GM18520 (cell line): ENCODE measurements at regions not wholly inside any gene's neighbourhood (a gene's known extent, or its start where the extent isn't known, plus 50 kb on each side); places are given as distances from the start of the nearest gene placed in this dataset.
"Not testable (repeated sequence)": the region's sequence is repeated elsewhere in the genome, so short reads cannot be mapped to it uniquely, and the experiment has no call there.

Experiments
- ATAC-seq: cut with Tn5 transposase; IDR thresholded peaks from one replicate; pipeline ENCODE4 v1.9.1; 2021; ENCODE audit not compliant: unreplicated experiment

DNA sequence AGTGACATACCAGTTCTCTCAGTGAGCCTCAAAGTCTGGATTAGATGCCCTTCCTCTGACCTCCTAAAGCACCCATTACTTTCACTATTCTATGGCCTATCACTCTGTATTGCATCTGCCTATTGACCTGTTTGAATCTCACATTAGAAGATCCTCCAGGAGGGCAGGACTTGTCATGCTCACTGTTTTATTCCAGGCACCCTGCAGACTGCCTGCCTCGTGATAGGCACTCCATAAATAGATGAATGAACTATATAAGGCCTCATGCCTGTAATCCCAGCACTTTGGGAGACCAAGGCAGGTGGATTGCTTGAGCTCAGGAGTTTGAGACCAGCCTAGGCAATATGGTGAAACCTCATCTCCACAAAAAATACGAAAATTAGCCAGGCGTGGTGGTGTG is 160.1 kb upstream of the CADM1 start:
- no peak for ATAC-seq

DNA sequence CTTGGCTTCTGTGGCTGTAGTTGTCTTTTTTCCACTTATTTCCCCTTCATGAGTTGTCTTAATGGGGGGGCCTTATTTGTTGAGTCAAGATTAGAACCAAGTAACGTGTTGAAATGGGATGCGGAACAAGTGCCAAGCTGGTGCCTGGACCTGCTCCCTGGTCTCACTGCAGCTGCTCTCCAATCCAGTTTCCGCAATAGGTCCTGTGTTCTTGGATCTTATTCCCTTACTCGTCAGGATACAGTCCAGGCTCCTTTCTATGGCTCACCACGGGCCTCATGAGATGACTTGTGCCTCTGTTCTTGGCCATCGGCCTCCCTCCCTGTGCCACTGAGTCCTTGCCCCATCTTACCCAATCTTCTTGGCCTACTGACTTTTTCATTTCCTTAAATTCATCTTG is 159.6 kb upstream of the CADM1 start:
- ATAC-seq = no peak

DNA sequence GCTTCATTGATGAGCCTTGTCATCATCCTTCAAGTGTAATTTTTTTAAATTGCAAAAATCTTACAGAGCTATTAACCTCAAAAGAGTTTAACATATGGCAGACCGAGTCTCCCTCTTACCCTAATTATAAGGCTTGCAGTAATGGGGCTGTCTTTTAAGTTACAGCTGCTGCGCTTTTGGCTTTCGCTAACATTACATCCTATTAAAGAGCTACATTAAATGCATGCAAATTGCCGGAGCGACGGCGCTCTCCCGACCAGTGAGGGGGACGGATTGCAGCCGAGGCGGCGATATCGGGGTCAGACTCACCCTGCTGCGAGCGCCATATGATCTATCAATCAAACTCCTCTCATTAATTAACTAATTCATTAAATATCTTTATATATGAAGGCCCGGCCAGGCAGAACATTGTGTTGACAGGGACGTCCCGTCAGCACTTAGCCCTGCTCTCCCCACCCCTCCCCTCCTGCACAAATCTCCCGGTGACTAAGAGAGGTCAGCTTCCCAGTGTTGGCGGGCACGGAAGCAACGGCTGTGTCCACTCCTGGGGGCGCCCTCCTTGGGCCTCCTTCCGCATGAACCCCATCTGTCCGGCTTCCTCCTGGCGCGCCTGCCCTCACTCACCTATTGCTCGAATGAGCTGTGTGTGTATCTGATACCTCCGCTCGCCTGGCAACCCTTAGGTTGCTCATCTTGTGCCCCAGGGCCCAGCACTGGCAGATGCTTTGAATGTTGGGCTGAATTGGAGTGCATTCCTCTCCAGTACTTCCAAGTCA is 156.0 kb upstream of the CADM1 start:
- no peak for ATAC-seq

DNA sequence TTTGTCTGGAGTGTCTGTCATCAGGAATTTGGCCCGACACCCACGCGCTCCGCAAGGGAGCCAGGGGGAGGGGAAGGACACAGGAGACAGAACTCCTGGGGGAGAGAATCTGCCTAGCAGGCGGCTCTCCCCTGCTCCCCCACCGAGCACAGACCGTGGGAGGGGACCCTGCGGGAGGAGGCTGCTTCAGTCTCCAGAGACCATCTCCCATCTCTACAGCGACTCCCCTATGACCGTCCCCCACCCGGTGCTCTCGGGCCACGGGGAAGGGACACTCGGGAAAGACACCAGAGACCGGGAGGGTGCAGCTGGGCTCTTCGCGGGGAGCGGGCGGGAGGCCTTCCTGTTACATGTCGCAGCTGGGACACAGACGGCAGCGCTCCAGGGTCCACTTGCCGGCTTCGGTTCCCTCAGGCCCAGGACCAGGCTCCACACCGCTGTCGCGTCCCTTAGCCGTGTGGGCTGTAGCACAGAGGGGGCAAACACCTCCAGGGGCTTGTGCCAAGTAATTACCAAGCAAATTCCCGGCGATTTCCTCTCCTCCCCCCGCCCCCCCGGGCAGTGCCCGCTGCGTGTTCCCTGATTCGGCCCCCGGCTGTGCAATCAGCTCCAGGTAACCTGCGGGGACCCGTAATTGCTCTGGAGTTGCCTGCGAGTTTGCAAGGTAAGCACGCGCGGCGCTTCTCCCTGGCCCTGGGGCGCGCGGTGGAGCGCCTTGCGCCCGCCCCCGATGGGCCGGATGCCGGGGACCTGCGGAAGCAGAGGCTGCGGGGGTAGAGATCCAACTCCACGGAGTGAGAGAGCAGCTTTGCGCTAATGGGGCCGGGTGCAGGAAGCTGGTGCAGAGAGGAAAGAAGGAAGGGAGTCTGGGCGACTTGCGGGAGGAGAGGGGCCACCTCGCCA is 155.1 kb upstream of the CADM1 start:
- no peak for ATAC-seq

DNA sequence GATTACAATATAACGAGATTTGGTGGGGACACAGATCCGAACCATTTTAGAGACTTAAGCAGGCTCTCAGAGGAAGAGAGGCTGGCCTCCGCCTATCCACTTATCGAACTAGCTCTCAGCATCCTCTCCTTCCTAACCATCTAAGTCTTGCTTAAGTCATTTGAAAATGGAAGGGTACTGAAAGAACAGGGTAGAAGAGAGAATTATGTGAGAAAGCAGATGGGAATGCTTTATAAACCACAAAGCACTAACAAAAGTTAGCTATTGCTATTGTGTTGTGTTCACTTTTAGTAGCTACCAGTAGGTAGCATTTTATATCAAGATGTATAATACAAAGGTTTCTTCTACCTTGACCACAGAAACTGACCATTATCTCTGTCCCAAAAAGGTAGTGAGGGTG is 153.4 kb upstream of the CADM1 start:
- ATAC-seq = no peak

DNA sequence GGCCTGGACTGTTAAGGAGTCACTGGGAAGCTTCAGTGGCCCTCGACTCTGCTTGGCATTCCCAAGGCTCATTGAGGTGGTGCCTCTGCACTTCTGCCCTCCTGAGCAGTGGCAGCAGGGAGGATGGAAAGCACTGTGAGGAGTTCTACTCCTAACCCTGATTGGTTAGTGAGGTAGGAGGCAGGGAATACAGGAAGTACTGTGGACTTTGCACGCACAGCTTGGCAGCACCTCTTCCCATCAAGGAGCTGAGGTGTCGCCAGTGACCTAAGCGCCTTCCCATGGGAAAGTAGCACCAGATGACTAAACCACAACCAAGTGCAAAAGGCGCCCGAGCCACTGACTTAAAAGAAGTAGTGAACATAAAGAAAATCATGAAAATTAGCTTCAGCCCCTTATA is 152.5 kb upstream of the CADM1 start:
- ATAC-seq = no peak

DNA sequence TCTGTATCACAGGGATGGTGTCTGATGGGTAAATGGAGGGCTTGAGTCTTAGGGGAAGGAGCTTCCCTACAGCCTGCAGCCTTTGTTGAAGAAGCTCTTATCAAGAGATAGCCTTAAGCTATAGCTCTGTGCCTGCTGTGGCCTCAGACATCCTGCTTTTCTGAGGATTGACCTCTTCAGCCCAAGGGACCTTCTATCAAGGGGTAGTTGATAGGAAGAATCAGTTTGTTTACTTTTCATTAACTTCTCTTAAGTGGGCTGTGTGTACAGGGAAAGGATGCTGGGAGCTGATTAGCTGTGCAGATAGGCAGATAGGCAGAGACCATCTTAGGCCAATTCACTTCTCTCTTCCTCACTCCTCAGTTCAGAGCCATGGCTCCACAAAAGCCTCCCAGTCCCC is 151.8 kb upstream of the CADM1 start:
- ATAC-seq = no peak

DNA sequence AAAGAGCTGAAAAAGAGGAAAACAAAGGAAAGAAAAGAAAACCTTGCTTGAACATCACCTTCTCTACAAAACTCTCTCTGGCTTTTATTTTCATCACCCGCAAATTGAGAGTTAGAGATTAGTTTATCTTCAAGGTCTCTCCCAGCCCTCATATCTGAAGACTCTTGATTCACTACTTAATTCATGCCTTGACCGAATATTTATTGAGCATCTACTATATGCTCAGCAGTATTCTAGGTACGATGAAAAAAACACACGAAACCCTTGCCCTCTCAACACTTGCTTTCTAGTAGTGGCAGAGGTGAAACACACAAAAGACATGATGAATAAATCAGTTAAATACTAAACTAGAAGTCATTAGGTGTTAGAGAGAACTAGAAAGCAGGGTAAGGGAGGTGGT is 150.6 kb upstream of the CADM1 start:
- no peak for ATAC-seq

DNA sequence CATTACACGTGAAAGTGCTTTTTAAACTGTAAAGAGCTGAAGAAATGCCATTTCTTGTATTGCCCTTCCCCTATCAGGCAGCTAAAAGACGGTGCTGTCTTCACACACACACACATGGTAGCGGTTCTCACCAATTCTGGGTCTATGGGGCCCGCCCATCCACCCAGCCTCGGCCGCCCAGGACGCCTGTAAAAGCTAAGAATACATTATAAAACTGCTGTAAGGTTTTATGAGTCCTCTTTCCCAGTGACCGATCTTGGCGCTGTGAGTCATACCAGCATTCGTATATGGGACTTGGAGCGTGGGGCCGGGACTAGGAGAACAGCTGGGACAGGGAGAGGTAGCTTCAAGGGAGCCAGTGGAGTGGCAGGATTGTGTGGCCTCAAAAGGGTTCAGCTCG is 149.7 kb upstream of the CADM1 start:
- no peak for ATAC-seq

DNA sequence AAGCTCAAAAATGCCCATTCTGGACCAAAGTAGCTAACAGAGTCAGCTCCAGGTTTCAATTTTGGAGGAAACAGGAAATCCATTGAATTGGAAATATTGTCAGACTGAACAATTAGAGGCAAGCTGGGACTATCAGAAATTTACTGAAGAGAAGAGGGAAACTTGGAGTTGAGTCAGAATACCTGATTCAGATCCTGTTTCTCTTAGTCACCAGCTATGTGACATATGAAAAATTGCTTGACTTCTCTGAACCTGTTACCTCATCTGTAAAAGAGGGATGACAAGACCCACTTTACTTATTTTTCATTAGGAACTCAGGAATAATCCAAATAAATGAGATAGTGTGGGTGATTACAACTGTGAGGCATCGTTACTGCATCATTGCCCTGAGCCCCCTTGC is 148.9 kb upstream of the CADM1 start:
- no peak for ATAC-seq

DNA sequence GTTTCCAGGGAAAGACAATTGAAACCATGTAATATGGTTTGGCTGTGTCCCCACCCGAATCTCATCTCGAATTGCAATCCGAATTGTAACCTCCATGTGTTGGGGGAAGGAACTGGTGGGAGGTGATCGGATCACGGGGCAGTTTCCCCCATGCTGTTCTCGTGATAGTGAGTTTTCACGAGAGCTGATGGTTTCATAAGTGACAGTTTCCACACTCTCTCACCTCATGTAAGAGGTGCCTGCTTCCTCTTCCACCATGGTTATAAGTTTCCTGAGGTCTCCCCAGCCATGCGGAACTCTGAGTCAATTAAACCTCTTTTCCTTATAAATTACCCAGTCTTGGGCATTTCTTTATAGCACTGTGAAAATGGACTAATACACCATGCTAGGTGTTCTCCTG is 148.3 kb upstream of the CADM1 start:
- no peak for ATAC-seq

DNA sequence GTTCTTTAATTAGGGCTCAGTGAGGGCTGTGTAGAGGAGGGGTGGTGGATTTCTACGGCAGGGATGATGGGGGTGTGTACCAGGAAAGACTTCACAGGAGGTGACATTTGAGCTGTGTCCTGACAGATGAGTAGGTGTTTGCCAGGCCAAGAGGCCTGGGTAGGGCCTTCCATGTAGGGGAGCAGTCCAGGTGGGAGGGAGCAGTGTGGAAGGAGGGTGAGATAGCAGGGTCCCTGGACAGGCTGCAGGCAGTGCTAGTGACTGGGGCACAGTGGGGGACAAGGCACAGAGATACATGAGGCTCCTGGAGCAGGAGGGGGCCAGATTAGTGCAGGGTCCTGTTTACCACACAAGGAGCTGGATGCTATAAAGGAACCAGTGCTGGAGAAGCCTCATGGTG is 147.9 kb upstream of the CADM1 start:
- ATAC-seq = no peak

DNA sequence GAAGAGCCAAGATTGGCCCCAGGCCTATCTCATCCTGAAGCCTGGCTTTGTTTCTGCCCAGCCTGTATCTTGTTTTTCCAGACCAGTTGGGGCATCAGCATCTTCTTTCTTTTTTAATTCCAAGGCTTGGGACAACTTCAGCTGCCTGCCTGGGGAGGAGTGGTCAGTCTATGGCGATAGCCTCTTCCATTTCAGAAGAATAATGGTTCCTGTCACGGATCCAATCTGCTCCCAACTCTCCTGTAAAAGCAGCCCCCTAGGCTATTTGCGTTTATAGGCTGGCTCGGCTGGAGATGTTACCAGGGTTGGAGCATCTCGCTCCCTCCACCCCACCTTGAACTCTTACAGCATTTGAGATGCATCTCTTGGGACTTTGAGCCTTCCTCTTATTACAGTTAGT is 145.2 kb upstream of the CADM1 start:
- no peak for ATAC-seq

DNA sequence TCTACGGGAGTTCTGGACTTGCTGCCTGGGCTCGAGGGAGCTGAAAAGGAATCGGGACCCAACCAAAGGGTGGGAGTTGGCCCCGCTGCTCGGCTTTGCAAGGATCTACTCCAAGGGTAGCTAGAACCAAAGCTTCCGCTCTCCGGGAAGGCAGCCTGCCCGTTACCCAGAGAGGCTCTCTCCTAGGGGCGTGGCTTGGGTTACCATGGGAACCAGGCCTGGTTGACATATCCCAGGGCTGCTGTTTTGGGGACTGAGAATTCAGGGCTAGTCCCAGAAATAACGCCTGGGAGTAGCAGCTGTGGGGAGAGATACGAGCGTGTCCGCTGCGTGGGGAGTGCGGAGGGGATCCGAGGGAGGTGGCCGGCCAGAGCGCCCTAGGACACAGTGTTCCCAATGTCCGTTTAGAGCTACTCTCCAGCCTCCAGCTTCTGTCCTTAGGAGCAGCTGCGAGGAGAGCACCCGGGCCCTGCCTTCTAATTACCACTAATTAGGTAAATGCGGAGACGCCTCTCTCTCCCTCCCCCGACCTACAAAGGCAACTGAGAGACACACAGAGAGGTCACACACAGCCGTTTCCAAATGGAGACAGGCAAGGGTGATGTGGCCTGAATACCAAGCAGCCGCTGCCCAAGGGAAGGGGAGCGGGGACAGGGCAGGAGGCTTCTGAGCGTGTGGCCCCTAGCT is 141.6 kb upstream of the CADM1 start:
- ATAC-seq = no peak

DNA sequence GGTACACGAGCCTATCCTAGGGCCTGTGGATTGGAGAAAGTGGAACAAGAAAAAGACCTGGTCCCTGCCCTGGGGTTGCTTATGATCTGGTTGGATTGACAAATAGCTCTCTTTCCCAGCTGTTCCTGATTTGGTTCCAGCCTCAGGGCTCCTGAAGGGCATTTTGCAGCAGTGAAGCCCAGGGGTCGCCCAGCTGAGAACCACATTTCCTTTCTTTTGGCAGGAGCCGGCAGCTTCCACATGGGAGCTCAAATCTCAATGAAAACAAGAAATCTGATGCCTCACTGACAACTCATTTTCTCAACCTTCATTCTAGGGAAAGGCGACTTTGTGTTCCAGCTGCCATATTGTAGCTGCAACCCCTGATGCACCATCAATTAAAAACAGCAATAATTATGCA is 140.6 kb upstream of the CADM1 start:
- ATAC-seq = no peak

DNA sequence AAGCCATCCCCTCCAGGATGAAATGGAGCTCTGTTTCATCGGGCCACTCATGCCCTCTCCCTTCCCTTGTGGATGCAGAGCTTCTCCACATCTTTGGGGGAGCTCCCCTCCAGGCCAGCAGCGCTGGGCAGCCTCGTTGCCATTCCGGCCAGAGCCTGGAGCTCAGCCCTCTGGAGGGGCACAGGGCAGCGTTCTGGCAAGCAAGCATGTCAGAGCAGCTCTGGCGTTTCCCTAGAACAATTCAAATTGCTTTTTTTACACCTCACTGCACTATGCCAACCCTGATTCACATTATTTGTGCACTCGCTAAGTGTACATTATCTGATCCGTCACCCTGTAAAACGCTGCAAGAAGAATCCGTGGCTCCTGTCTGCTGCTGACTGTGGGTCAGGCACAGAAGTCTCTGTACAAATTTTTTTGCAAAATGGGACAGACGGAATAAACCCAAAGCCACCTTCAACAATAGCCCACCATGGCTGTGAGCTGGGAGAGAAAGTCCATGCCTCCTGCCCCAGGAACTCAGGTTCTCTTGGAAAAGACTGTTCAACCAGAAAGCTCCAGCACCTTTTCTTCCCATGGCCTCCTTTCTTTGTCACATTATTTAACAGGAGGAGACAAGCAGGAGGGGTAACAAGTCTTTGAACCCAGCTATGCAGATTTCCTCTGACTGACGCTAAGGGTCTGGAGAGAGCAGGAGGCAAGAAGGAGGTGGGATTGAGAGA is 139.5 kb upstream of the CADM1 start:
- ATAC-seq = no peak

DNA sequence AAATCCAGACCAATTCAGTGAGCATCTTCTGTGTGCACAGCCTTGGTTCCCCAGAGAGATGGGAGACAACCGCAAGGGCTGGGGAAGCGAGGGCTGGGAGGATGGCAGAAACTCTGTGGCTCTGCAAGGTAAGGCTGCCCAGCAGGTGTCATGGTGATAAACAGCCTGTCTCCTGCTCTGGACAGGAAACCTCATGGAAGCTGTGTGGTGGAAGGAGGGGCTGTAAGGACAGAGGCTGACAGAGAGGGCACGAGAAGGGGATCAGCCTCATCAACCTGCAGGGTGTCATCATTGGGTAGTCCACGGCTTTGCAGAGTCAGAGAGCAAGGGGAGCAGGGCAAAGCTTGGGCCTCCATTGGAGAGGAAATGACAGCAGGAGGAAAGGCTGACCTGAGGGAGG is 138.4 kb upstream of the CADM1 start:
- no peak for ATAC-seq

DNA sequence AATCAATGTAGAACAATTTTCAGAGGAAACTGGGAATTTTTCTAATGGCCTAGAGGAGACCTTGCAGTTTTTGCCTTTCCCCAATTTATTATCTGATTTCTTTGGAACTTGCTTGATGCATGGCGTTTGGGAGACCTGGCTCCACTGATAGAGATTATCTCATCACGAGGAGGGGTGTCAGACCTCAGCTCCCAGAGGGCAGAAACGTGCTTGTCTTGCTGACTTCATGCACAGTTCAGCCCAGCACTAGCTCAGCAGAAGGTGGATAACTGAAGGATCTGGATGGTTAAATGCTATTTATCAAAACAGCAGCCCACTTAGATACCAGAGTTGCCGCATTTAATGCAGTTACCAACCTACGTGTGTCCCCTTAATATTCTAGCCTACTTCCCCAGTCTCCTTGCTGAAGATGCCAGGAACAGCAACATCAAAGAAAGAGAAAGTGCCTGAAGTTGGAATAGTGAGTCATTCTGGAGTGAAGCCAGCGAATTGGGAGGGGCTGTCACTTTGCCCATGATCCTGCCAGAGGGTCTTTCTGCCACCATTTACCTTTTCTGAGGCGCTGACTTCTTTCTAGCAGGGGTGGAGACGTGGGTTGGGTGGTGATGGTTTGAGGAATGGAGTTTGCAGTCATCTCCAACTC is 133.5 kb upstream of the CADM1 start:
- no peak for ATAC-seq

DNA sequence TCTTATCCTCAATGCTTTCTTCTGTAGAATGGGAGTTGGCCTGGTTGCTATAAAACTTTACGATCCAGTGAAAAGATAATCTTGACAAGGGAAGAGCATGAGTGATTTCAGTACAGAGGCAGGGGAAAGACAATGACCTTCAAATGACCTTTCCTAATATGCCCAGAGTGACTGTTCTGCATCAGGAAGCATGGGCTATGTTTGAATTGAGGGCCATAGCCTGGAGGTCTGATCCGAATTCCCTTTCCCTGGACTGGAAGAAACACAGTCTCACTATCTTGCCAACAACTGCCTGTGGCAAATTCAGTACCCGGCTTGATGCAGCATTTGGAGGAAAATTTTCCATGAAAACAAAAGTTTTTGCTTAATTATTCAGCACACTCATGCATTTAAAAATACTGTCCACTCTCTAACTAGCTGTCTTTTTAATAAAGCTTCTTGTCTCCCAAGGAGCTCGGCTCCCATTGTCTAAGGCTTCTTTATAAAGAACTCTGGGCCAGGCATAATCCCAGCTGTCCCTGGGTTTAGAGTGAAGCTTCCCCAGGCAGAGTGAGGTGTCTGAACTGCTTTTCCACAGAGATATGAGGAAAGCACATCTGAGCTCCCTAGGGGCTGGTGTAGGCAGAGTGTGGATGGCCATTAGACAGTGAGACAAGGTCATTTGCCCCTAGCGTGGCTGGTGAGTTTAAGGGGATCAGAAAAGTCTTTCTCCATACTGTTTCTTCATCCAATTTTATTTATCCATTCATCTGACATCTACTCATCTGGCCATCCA is 132.7 kb upstream of the CADM1 start:
- no peak for ATAC-seq

DNA sequence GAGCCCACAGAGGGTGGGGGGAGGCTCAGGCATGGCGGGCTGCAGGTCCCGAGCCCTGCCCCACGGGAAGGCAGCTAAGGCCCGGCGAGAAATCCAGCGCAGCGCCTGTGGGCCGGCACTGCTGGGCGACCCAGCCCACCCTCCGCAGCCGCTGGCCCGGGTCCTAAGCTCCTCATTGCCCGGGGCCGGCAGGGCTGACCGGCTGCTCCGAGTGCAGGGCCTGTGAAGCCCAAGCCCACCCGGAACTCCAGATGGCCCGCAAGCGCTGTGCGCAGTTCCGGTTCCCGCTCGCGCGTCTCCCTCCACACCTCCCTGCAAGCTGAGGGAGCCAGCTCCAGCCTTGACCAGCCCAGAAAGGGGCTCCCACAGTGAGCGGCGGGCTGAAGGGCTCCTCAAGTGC is 129.8 kb upstream of the CADM1 start:
- not testable (repeated sequence) for ATAC-seq
